ENCODE measurements at regions not wholly inside any gene's neighbourhood (a gene's known extent, or its start where the extent isn't known, plus 50 kb on each side); places are given as distances from the start of the nearest gene placed in this dataset.

DNA sequence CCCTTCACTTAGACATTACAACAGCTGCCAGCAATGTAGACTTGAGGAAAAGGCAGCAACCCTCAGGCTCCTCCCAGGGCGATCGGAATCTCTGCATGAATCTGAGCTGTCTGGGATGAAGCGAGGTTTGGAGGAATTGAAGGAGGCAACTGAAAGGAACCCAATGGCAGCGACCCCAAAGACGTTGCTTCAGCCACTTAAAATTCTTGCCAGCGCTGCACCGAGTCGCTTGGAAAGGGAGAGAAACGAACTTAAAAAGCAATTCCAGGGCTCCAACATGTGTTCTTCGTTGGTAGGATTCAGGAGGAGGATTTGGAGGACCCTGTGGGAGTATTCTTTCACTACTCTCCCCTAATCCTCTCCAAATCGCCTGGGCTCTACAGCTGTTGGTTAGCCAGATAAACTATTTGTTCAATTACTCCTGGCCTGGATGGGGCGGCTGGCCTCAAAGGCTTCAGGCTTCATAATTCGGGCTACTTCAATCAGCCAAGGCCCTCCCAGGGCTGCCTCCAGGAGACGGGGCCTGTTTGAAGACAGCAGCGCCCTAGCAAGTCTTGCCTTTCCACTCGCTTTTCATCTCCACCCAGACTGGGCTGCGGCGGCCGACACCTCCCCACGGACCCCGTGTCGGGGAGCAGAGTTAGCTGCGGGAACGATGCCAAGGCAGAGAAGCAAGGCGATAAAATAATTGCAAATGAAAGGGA, 72.4 kb upstream of the TMEM45B start:
- TF ChIP-seq POLR2A (IDR thresholded peaks at IDR 0.05): no peak
- TF ChIP-seq POLR2AphosphoS5 (IDR thresholded peaks at IDR 0.05): no peak
